ENCODE measurements at regions not wholly inside any gene's neighbourhood (a gene's known extent, or its start where the extent isn't known, plus 50 kb on each side); places are given as distances from the start of the nearest gene placed in this dataset.

DNA sequence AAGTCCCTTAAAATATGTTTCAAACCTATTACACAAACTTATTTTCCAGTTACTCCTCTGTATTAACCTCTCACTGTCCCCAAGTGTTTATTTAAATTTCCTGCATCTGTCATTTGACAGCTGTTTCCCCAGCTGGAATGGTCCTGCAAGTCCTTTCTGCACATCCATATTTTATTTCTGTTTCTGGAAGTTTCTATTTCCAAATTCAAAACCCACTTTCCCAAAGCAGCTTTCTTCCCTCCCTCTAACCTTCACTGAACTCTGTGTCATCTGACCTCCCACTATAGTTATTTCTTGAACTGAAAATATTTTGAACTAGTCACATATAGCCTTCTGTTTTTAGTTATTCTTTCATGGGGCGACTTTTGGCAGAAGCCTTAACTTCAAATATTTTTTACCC lies 459.4 kb upstream of the MC4R start:
- TF ChIP-seq ZFX (IDR thresholded peaks at IDR 0.05; ENCODE audit: borderline replicate concordance), result no peak
- TF ChIP-seq, protein P1, sequence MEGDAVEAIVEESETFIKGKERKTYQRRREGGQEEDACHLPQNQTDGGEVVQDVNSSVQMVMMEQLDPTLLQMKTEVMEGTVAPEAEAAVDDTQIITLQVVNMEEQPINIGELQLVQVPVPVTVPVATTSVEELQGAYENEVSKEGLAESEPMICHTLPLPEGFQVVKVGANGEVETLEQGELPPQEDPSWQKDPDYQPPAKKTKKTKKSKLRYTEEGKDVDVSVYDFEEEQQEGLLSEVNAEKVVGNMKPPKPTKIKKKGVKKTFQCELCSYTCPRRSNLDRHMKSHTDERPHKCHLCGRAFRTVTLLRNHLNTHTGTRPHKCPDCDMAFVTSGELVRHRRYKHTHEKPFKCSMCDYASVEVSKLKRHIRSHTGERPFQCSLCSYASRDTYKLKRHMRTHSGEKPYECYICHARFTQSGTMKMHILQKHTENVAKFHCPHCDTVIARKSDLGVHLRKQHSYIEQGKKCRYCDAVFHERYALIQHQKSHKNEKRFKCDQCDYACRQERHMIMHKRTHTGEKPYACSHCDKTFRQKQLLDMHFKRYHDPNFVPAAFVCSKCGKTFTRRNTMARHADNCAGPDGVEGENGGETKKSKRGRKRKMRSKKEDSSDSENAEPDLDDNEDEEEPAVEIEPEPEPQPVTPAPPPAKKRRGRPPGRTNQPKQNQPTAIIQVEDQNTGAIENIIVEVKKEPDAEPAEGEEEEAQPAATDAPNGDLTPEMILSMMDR (IDR thresholded peaks at IDR 0.05), result no peak
